Thoracic aorta (tissue), 2 donors: ENCODE measurements at regions not wholly inside any gene's neighbourhood (a gene's known extent, or its start where the extent isn't known, plus 50 kb on each side); places are given as distances from the start of the nearest gene placed in this dataset.
"Not testable (repeated sequence)": the region's sequence is repeated elsewhere in the genome, so short reads cannot be mapped to it uniquely, and the experiment has no call there.

Source experiments
- ATAC-seq: fragments of 150-250 bp; one replicate; pipeline ENCODE4 v1.8.0; 2017; ENCODE audit warnings: low read depth; ENCODE audit not compliant: insufficient number of reproducible peaks, low FRiP score
- DNase-seq: peaks from one replicate; pipeline ENCODE4 v3.0.0-alpha.2; 2020; ENCODE audit warnings: low spot score
- H3K27ac ChIP-seq, 2 donors: fragments of 200-600 bp; sonication (generic); 1 replicate in 1 of 2; 2 replicates in 1 of 2; pipeline ENCODE4 v1.5.1; 2016; ENCODE audit warnings: mild to moderate bottlenecking in 2 of 2, moderate library complexity in 2 of 2
- H3K27me3 ChIP-seq: fragments of 200-600 bp; sonication (generic); replicated peaks from 2 replicates; pipeline ENCODE4 v1.6.0; 2016; ENCODE audit warnings: mild to moderate bottlenecking; ENCODE audit not compliant: insufficient read depth
- H3K36me3 ChIP-seq: fragments of 200-600 bp; sonication (generic); one replicate; pipeline ENCODE4 v1.5.1; 2016
- H3K4me1 ChIP-seq, 2 donors: fragments of 200-600 bp; sonication (generic); 1 replicate in 1 of 2; 2 replicates in 1 of 2; pipeline versions ENCODE4 v1.5.1 to v1.6.0; 2016; ENCODE audit warnings: low read depth in 2 of 2, mild to moderate bottlenecking in 1 of 2; ENCODE audit not compliant: control insufficient read depth in 1 of 2
- H3K4me3 ChIP-seq: fragments of 200-600 bp; sonication (generic); 2 replicates; pipeline ENCODE4 v1.5.1; 2016; ENCODE audit warnings: mild to moderate bottlenecking
- H3K9me3 ChIP-seq: fragments of 200-600 bp; sonication (generic); 2 replicates; pipeline ENCODE4 v1.5.1; 2016
- CTCF ChIP-seq: fragments of 200-600 bp; sonication (generic); IDR thresholded peaks from one replicate; pipeline ENCODE4 v1.5.1; 2019; ENCODE audit warnings: antibody characterized with exemption

DNA sequence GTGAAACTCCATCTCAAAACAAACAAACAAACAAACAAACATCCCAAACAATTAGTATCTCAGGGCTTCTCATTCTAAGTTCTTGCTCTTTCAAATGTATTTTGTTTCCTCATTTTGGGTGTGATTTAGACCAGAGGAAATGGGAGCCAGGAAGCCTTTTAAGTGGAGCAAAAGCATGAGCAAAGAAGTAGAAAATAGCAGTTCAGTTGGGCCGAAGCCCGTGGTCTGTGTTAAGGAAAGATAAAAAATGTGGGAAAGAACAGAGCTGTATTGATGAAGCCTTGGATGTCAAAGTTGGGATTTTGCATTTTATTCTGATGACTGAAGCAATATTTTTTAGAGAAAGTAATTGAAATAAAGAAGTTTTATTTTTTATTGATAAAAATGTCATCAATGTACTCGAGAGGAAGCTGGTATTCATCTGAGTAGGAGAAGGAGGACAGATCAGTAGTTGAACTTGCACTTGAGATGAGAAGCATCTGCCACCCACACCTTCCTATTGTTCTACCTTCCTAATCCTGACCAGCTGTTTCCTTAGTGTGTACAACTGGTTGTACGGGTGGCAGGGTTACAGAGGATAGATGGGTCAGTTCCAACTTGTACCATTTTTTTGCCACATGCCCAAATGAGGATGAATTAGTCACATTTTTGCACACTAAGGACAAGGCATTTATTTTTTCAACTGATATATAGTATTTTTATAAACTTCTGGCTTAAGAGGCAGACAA is 56.1 kb downstream of the KIAA0408 start:
- no peaks in the 10 kb centered on the region for H3K27me3 ChIP-seq
- ATAC-seq (no peak), DNase-seq (no peak)
- H3K4me1 ChIP-seq = peaks cover 0 to 22% of the 10 kb centered on the region in 2 donors
- H3K27ac ChIP-seq = no peak overlapping the region
- TF ChIP-seq CTCF = no peak
- no peaks in the 10 kb centered on the region for H3K36me3 ChIP-seq
- H3K4me3 ChIP-seq = no peak overlapping the region
- no peaks in the 10 kb centered on the region for H3K9me3 ChIP-seq

DNA sequence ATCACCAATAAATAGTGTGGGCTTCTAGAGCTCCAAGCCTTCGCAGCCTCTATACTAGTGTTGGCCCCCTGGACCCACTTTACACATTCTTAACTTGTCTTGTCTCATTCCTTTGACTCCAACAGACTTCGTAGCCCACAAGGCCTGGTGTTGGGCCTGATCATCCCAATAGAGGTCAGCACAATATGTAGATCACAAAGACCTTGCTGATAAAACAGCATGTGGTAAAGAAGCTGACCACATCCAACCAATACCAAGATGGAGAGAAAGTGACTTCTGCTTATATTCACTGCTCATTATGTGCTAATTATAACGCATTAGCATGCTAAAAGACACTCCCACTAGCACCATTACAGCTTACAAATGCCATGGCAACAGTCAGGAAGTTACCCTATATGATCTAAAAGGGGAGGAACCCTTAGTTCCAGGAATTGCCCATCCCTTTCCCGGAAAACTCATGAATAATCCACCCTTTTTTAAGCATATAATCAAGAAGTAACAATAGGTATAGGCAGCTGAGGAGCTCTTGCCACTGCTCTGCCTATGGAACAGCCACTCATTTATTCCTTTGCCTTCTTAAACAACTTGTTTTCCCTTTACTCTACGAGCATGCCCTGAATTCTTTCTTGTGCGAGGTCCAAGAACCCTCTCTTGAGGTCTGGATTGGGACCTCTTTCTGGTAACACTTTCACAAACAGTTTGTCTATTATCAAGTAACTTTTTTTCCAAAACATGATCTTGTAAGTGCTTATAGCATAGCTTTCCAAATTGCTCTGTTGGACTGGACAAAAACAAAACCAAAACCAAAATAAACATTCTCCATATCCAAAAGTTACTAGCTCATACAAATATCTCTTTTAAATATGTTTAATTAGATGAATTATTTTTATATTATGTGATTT is 54.6 kb upstream of the ECHDC1 start:
- DNase-seq = no peak
- Histone ChIP-seq H3K27ac (peak overlapping the region; percentile 9 to 56), H3K4me1 (peaks cover 0 to 22% of the 10 kb centered on the region in 2 donors), H3K9me3 (no peaks in the 10 kb centered on the region), H3K4me3 (peak overlapping the region; percentile 50), H3K27me3 (no peaks in the 10 kb centered on the region), H3K36me3 (no peaks in the 10 kb centered on the region)
- no peak for ATAC-seq
- no peak for TF ChIP-seq CTCF

DNA sequence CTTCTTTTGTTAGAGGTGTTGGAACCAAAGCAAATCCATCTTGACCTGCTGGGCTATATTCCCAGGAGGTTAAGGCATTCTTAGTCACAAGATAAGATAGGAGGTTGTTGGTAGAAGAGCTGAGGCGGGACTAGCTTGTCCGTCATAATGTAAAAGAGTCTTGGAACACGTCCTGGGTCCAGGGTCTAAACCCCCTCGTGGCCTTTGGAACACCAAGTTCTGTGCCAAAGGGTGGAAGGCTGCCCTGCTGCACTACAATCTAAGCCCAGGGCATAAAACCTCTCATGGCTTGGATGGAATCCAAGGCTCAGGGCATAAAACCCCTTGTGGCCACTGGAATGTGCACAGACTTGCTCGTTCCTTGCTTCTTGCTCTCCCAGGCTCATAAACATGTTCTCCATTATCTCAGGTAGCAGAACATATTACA is 53.8 kb upstream of the ECHDC1 start:
- not testable (repeated sequence) for H3K9me3 ChIP-seq

More for the DNA sequence above, 53.8 kb upstream of the ECHDC1 start:
- not testable (repeated sequence) for H3K27ac ChIP-seq, H3K27me3 ChIP-seq, H3K4me3 ChIP-seq, ATAC-seq, H3K36me3 ChIP-seq, DNase-seq
- peaks cover 0 to 22% of the 10 kb centered on the region in 2 donors for H3K4me1 ChIP-seq
